HEK293 (cell line): ENCODE measurements at regions not wholly inside any gene's neighbourhood (a gene's known extent, or its start where the extent isn't known, plus 50 kb on each side); places are given as distances from the start of the nearest gene placed in this dataset.

Source experiments
- CTCF ChIA-PET: fragments of 350-600 bp; formaldehyde crosslinking; extraction: SDS; loops from one replicate; lab custom pipeline; 2021; ENCODE audit warnings: antibody characterized with exemption; lab: Yijun Ruan, JAX
- POLR2A ChIA-PET: fragments of 300-600 bp; formaldehyde crosslinking; extraction: SDS; loops from one replicate; lab custom pipeline; 2020; ENCODE audit warnings: antibody characterized with exemption, inconsistent platforms; lab: Yijun Ruan, JAX
- H3K27ac ChIP-seq: fragments of 200-500 bp; sonication (Bioruptor generic); 2 replicates; pipeline ENCODE4 v1.5.1; 2014; ENCODE audit warnings: low read depth, low read length, control low read depth, inconsistent platforms; ENCODE audit errors: extremely low read depth
- H3K36me3 ChIP-seq, 2 experiments: fragments of 200-500 bp in 1 of 2; sonication (Bioruptor generic) in 1 of 2; 1 replicate in 1 of 2; 2 replicates in 1 of 2; pipeline ENCODE4 v1.5.1; 2014 to 2017; ENCODE audit warnings: inconsistent platforms in 2 of 2, low read length in 2 of 2; ENCODE audit not compliant: control insufficient read depth in 2 of 2, insufficient read depth in 1 of 2
- H3K4me1 ChIP-seq: fragments of 200-500 bp; sonication (Bioruptor generic); 2 replicates; pipeline ENCODE4 v1.5.1; 2014; ENCODE audit warnings: mild to moderate bottlenecking, low read length, inconsistent platforms; ENCODE audit not compliant: control insufficient read depth, insufficient read depth
- H3K4me3 ChIP-seq: 2 replicates; pipeline ENCODE4 v1.5.1; 2011; ENCODE audit warnings: low read depth, mild to moderate bottlenecking, control low read depth, low read length, moderate library complexity
- H3K9me3 ChIP-seq: fragments of 200-500 bp; sonication (Bioruptor generic); 2 replicates; pipeline ENCODE4 v1.5.1; 2014; ENCODE audit warnings: low read depth, low read length, inconsistent platforms; ENCODE audit not compliant: control insufficient read depth, insufficient read depth
- CTCF ChIP-seq: fragments of 450-650 bp; formaldehyde crosslinking; IDR thresholded peaks from 2 replicates; pipeline ENCODE4 v1.5.1; 2016; ENCODE audit warnings: missing biosample characterization, missing genetic modification characterization
- PRDM1 ChIP-seq: fragments of 450-650 bp; formaldehyde crosslinking; IDR thresholded peaks from 2 replicates; pipeline ENCODE4; 2016; ENCODE audit warnings: missing biosample characterization, missing genetic modification characterization
- RBAK ChIP-seq: fragments of 450-650 bp; formaldehyde crosslinking; IDR thresholded peaks from 2 replicates; pipeline ENCODE4 v1.5.1; 2016; ENCODE audit warnings: missing biosample characterization, missing genetic modification characterization
- SCRT1 ChIP-seq: fragments of 450-650 bp; formaldehyde crosslinking; IDR thresholded peaks from 2 replicates; pipeline ENCODE4 v1.5.1; 2016; ENCODE audit warnings: missing biosample characterization, missing genetic modification characterization, borderline replicate concordance
- SETDB1 ChIP-seq: IDR thresholded peaks from one replicate; pipeline ENCODE4 v1.6.1; 2017; ENCODE audit warnings: mild to moderate bottlenecking, low read length, moderate library complexity, mixed read lengths; ENCODE audit not compliant: insufficient read length
- SP3 ChIP-seq: fragments of 450-650 bp; formaldehyde crosslinking; IDR thresholded peaks from 2 replicates; pipeline ENCODE4 v1.5.1; 2016; ENCODE audit warnings: missing biosample characterization, missing genetic modification characterization
- SP7 ChIP-seq: fragments of 450-650 bp; formaldehyde crosslinking; IDR thresholded peaks from 2 replicates; pipeline ENCODE4 v1.5.1; 2016; ENCODE audit warnings: missing biosample characterization, missing genetic modification characterization
- ZBTB11 ChIP-seq: fragments of 450-650 bp; formaldehyde crosslinking; conservative IDR thresholded peaks from 2 replicates; pipeline ENCODE4 v1.5.1; 2016; ENCODE audit warnings: low read depth, missing biosample characterization, missing genetic modification characterization
- ZEB2 ChIP-seq: fragments of 450-650 bp; formaldehyde crosslinking; IDR thresholded peaks from 2 replicates; pipeline ENCODE4 v1.5.1; 2016; ENCODE audit warnings: missing biosample characterization, missing genetic modification characterization
- ZFHX2 ChIP-seq: fragments of 450-650 bp; formaldehyde crosslinking; conservative IDR thresholded peaks from 2 replicates; pipeline ENCODE4 v1.5.1; 2016; ENCODE audit warnings: missing biosample characterization, missing genetic modification characterization
- ZFP3 ChIP-seq: fragments of 450-650 bp; formaldehyde crosslinking; IDR thresholded peaks from 2 replicates; pipeline ENCODE4 v1.5.1; 2016; ENCODE audit warnings: low read depth, missing biosample characterization, missing genetic modification characterization
- ZNF16 ChIP-seq: fragments of 450-650 bp; formaldehyde crosslinking; IDR thresholded peaks from 2 replicates; pipeline ENCODE4 v1.5.1; 2016; ENCODE audit warnings: low read depth, missing biosample characterization, missing genetic modification characterization
- ZNF174 ChIP-seq: fragments of 450-650 bp; formaldehyde crosslinking; IDR thresholded peaks from 2 replicates; pipeline ENCODE4 v1.5.0; 2017; ENCODE audit warnings: missing biosample characterization, mild to moderate bottlenecking, missing genetic modification characterization
- ZNF221 ChIP-seq: fragments of 450-650 bp; formaldehyde crosslinking; IDR thresholded peaks from 2 replicates; pipeline ENCODE4 v1.5.1; 2017; ENCODE audit warnings: missing biosample characterization, missing genetic modification characterization, borderline replicate concordance
- ZNF248 ChIP-seq: fragments of 450-650 bp; formaldehyde crosslinking; IDR thresholded peaks from 2 replicates; pipeline ENCODE4 v1.5.1; 2017; ENCODE audit warnings: missing biosample characterization, missing genetic modification characterization
- ZNF335 ChIP-seq: fragments of 450-650 bp; formaldehyde crosslinking; conservative IDR thresholded peaks from 2 replicates; pipeline ENCODE4 v1.5.1; 2016; ENCODE audit warnings: missing biosample characterization, missing genetic modification characterization
- ZNF350 ChIP-seq: fragments of 450-650 bp; formaldehyde crosslinking; IDR thresholded peaks from 2 replicates; pipeline ENCODE4 v1.5.0; 2017; ENCODE audit warnings: missing biosample characterization, mild to moderate bottlenecking, missing genetic modification characterization
- ZNF391 ChIP-seq: fragments of 450-650 bp; formaldehyde crosslinking; IDR thresholded peaks from 2 replicates; pipeline ENCODE4 v1.5.1; 2016; ENCODE audit warnings: low read depth, missing biosample characterization, missing genetic modification characterization, borderline replicate concordance
- ZNF555 ChIP-seq: fragments of 450-650 bp; formaldehyde crosslinking; conservative IDR thresholded peaks from 2 replicates; pipeline ENCODE4 v1.5.1; 2017; ENCODE audit warnings: missing biosample characterization, mild to moderate bottlenecking, missing genetic modification characterization, inconsistent platforms
- ZNF610 ChIP-seq: fragments of 450-650 bp; formaldehyde crosslinking; IDR thresholded peaks from 2 replicates; pipeline ENCODE4 v1.5.1; 2016; ENCODE audit warnings: missing biosample characterization, missing genetic modification characterization, borderline replicate concordance
- ZNF677 ChIP-seq: fragments of 450-650 bp; IDR thresholded peaks from 2 replicates; pipeline ENCODE4 v1.5.0; 2018; ENCODE audit warnings: missing biosample characterization, mild to moderate bottlenecking, missing genetic modification characterization, moderate library complexity
- ZNF76 ChIP-seq: fragments of 450-650 bp; formaldehyde crosslinking; IDR thresholded peaks from 2 replicates; pipeline ENCODE4; 2016; ENCODE audit warnings: low read depth, missing biosample characterization, missing genetic modification characterization, borderline replicate concordance
- ZNF837 ChIP-seq: fragments of 450-650 bp; formaldehyde crosslinking; IDR thresholded peaks from 2 replicates; pipeline ENCODE4 v1.5.1; 2016; ENCODE audit warnings: missing biosample characterization, missing genetic modification characterization

- TF ChIP-seq SCRT1 (tag by site-specific recombination) = no peak
Observed at GRCh38 chr9:99336531-99336930, 114.4 kb downstream of the SEC61B start (continued).

GRCh38 chr9:99340281-99340680 is 118.2 kb downstream of the SEC61B start:
- POLR2A ChIA-PET = no interaction called here

GRCh38 chr9:99341686-99342085 is 119.6 kb downstream of the SEC61B start:
- ChIA-PET CTCF (no interaction called here), POLR2A (no interaction called here)
- Histone ChIP-seq H3K36me3 (no peaks in the 10 kb centered on the region), H3K4me1 (no peaks in the 10 kb centered on the region), H3K9me3 (no peaks in the 10 kb centered on the region), H3K27ac (no peak overlapping the region), H3K4me3 (no peak overlapping the region)
- TF ChIP-seq ZFP3 (tag by site-specific recombination) (no peak), ZNF221 (tag by site-specific recombination) (no peak), ZNF248 (tag by site-specific recombination) (no peak), SETDB1 (no peak), ZNF335 (no peak), ZNF174 (no peak), ZNF391 (no peak), ZBTB11 (tag by site-specific recombination) (no peak), ZNF610 (tag by site-specific recombination) (no peak), ZNF677 (no peak)

More at GRCh38 chr9:99340281-99340680, 118.2 kb downstream of the SEC61B start:
- H3K4me3 ChIP-seq = no peak overlapping the region
- no peaks in the 10 kb centered on the region for H3K36me3 ChIP-seq
- no peak overlapping the region for H3K27ac ChIP-seq
- CTCF ChIA-PET = interaction anchor here (0.5 kb wide), 1 partner anchor 1166 kb away, joined by 3 read pairs; no protein-coding TSS in a partner anchor
- no peaks in the 10 kb centered on the region for H3K4me1 ChIP-seq
- no peak for TF ChIP-seq ZNF76 (tag by site-specific recombination)
- H3K9me3 ChIP-seq = no peaks in the 10 kb centered on the region

GRCh38 chr9:99345451-99345850 is 123.4 kb downstream of the SEC61B start:
- H3K4me3 ChIP-seq = no peak overlapping the region
- CTCF ChIA-PET = no interaction called here
- no peaks in the 10 kb centered on the region for H3K36me3 ChIP-seq
- H3K9me3 ChIP-seq = no peaks in the 10 kb centered on the region
- no peak overlapping the region for H3K27ac ChIP-seq
- POLR2A ChIA-PET = no interaction called here
- H3K4me1 ChIP-seq = no peaks in the 10 kb centered on the region
- no peak for TF ChIP-seq ZNF837 (tag by site-specific recombination)
- no peak for TF ChIP-seq ZFP3 (tag by site-specific recombination)
- no peak for TF ChIP-seq ZNF555
- no peak for TF ChIP-seq ZNF16 (tag by site-specific recombination)
- TF ChIP-seq ZNF350 = no peak
- TF ChIP-seq ZEB2 (tag by site-specific recombination) = no peak
- no peak for TF ChIP-seq SP7 (tag by site-specific recombination)
- TF ChIP-seq PRDM1 (tag by site-specific recombination) = no peak
- TF ChIP-seq CTCF (tag by site-specific recombination) = no peak
- no peak for TF ChIP-seq ZBTB11 (tag by site-specific recombination)
- TF ChIP-seq SP3 (tag by site-specific recombination) = no peak
- no peak for TF ChIP-seq RBAK (tag by site-specific recombination)
- no peak for TF ChIP-seq ZFHX2 (tag by site-specific recombination)
